ENCODE measurements at regions not wholly inside any gene's neighbourhood (a gene's known extent, or its start where the extent isn't known, plus 50 kb on each side); places are given as distances from the start of the nearest gene placed in this dataset.

GRCh38 chr9:26159575-26160392 lies 481.5 kb upstream of the TUSC1 start (continued):
- 0 out of 2 replicates have a peak, but pooled peaks have one; percentile 6 for TF ChIP-seq RAD21 (IDR thresholded peaks at IDR 0.05; ENCODE audit: low read length)
- no peak for TF ChIP-seq SMC3 (IDR thresholded peaks at IDR 0.05; ENCODE audit: low read depth, low read length)
- TF ChIP-seq GATA2 (CRISPR knock-in tag; IDR thresholded peaks at IDR 0.05): no peak
- no peak for TF ChIP-seq RFX5 (IDR thresholded peaks at IDR 0.05; ENCODE audit: low read length)
- no peak for TF ChIP-seq FOXM1 (IDR thresholded peaks at IDR 0.05; ENCODE audit: low read depth)

GRCh38 chr9:26158631-26159150 lies 480.4 kb upstream of the TUSC1 start:
- H3K4me2 ChIP-seq: no peak overlapping the region
- H3K79me2 ChIP-seq (ENCODE audit: insufficient read depth): no peaks in the 10 kb centered on the region
- peaks cover 0 to 3% of the 10 kb centered on the region in 2 experiments for H3K36me3 ChIP-seq (replicated peaks in 1 of 2; ENCODE audit: control insufficient read depth in 1 of 2, insufficient read depth in 2 of 2, low read length in 1 of 2)
- no peak overlapping the region for H3K4me3 ChIP-seq (ENCODE audit: low read depth in 2 of 2, low read length in 1 of 2)
- ChIA-PET POLR2A (no interaction called here), CTCF (no interaction called here)
- no peak for TF ChIP-seq SIN3A (IDR thresholded peaks at IDR 0.05; ENCODE audit: borderline replicate concordance, low read depth, low read length)
- no peak for TF ChIP-seq SMC3 (IDR thresholded peaks at IDR 0.05; ENCODE audit: low read depth, low read length)
- TF ChIP-seq EP300 (IDR thresholded peaks at IDR 0.05; ENCODE audit: borderline replicate concordance in 1 of 2, low read depth in 1 of 2, low read length in 1 of 2): peak in 1 of 2 experiments; percentile 8; a peak in 1 of 4 replicates
- TF ChIP-seq NRF1 (IDR thresholded peaks at IDR 0.05; ENCODE audit: low read depth, low read length): no peak
- no peak for TF ChIP-seq USF1 (IDR thresholded peaks at IDR 0.05; ENCODE audit: borderline replicate concordance, low read depth)
- TF ChIP-seq ELF1 (IDR thresholded peaks at IDR 0.05): no peak
- no peak for TF ChIP-seq MXI1 (IDR thresholded peaks at IDR 0.05; ENCODE audit: low read depth, low read length)
- no peak for DNase-seq
- no peaks in the 10 kb centered on the region for H3K9me3 ChIP-seq
- H3K27me3 ChIP-seq (ENCODE audit: insufficient read depth): no peaks in the 10 kb centered on the region
- no peaks in the 10 kb centered on the region for H4K20me1 ChIP-seq (ENCODE audit: insufficient read depth)
- peak overlapping the region; percentile 69 to 85; a peak in 3 of 4 replicates for H3K27ac ChIP-seq (ENCODE audit: low read depth in 2 of 2, low read length in 1 of 2)
- H3K9ac ChIP-seq: peak overlapping the region; percentile 12; the same call in 1 of the 2 replicates
- WGBS (ENCODE audit: low lambda C conversion rate): 56% methylated on average over 4 of the region's 4 CpGs
- H3K9me2 ChIP-seq: no peaks in the 10 kb centered on the region
- peaks cover 8 to 12% of the 10 kb centered on the region in 2 experiments; a peak in 2 of 4 replicates for H3K4me1 ChIP-seq (ENCODE audit: control insufficient read depth in 1 of 2, insufficient read depth in 2 of 2, low read depth in 1 of 2, low read length in 1 of 2)
- H3F3A ChIP-seq (replicated peaks; ENCODE audit: insufficient read depth): peaks cover 20% of the 10 kb centered on the region
- H2AFZ ChIP-seq (ENCODE audit: low read depth): peak overlapping the region; percentile 20; the same call in 1 of the 2 replicates

- no peak overlapping the region for H3K9ac ChIP-seq
- no peaks in the 10 kb centered on the region for H3K9me2 ChIP-seq
- peaks cover 0 to 3% of the 10 kb centered on the region in 2 experiments for H3K36me3 ChIP-seq (replicated peaks in 1 of 2; ENCODE audit: control insufficient read depth in 1 of 2, insufficient read depth in 2 of 2, low read length in 1 of 2)
- no peaks in the 10 kb centered on the region for H3K79me2 ChIP-seq (ENCODE audit: insufficient read depth)
- no peaks in the 10 kb centered on the region for H3K9me3 ChIP-seq
- no peak for DNase-seq
- ChIA-PET CTCF (no interaction called here), POLR2A (no interaction called here)
- 82% methylated on average over 5 of the region's 5 CpGs for WGBS (ENCODE audit: low lambda C conversion rate)
- no peaks in the 10 kb centered on the region for H4K20me1 ChIP-seq (ENCODE audit: insufficient read depth)
- H3K4me1 ChIP-seq (ENCODE audit: control insufficient read depth in 1 of 2, insufficient read depth in 2 of 2, low read depth in 1 of 2, low read length in 1 of 2): peaks cover 8 to 12% of the 10 kb centered on the region in 2 experiments; a peak in 2 of 4 replicates
- no peak overlapping the region for H3K4me2 ChIP-seq
- no peak overlapping the region for H3K4me3 ChIP-seq (ENCODE audit: low read depth in 2 of 2, low read length in 1 of 2)
- peak overlapping the region in 1 of 2 experiments; percentile 69; a peak in 1 of 4 replicates for H3K27ac ChIP-seq (ENCODE audit: low read depth in 2 of 2, low read length in 1 of 2)
- H2AFZ ChIP-seq (ENCODE audit: low read depth): 0 out of 2 replicates have a peak overlapping the region, but pooled peaks have one; percentile 16
- H3F3A ChIP-seq (replicated peaks; ENCODE audit: insufficient read depth): peaks cover 19% of the 10 kb centered on the region
- H3K27me3 ChIP-seq (ENCODE audit: insufficient read depth): no peaks in the 10 kb centered on the region
- TF ChIP-seq JUND (IDR thresholded peaks at IDR 0.05) (no peak), CHD2 (IDR thresholded peaks at IDR 0.05; ENCODE audit: low read length, partially characterized antibody) (no peak), FOXM1 (IDR thresholded peaks at IDR 0.05; ENCODE audit: low read depth) (no peak), USF1 (IDR thresholded peaks at IDR 0.05; ENCODE audit: borderline replicate concordance, low read depth) (no peak), RAD21 (IDR thresholded peaks at IDR 0.05; ENCODE audit: low read length) (no peak), MEF2A (IDR thresholded peaks at IDR 0.05; ENCODE audit: borderline replicate concordance, low read depth) (no peak), TAF1 (IDR thresholded peaks at IDR 0.05; ENCODE audit: borderline replicate concordance, low read depth, low read length) (no peak), GATA2 (CRISPR knock-in tag; IDR thresholded peaks at IDR 0.05) (no peak), FOXJ3 (CRISPR knock-in tag; IDR thresholded peaks at IDR 0.05) (no peak), ELF1 (IDR thresholded peaks at IDR 0.05) (no peak), SMC3 (IDR thresholded peaks at IDR 0.05; ENCODE audit: low read depth, low read length) (no peak), EP300 (IDR thresholded peaks at IDR 0.05; ENCODE audit: borderline replicate concordance in 1 of 2, low read depth in 1 of 2, low read length in 1 of 2) (no peak), RFX5 (IDR thresholded peaks at IDR 0.05; ENCODE audit: low read length) (no peak), CTCF (IDR thresholded peaks at IDR 0.05) (no peak)
These were observed 479.2 kb upstream of the TUSC1 start for GRCh38 chr9:26157411-26157810.

All from SK-N-SH (cell line).